Ishikawa (cell line): ENCODE measurements at regions not wholly inside any gene's neighbourhood (a gene's known extent, or its start where the extent isn't known, plus 50 kb on each side); places are given as distances from the start of the nearest gene placed in this dataset.

Experiments
- CEBPB ChIP-seq: IDR thresholded peaks from 2 replicates; pipeline ENCODE4 v1.6.1; 2012
- CREB1 ChIP-seq: IDR thresholded peaks from 2 replicates; pipeline ENCODE4 v1.6.1; 2012; ENCODE audit warnings: low read depth
- EGR1 ChIP-seq: IDR thresholded peaks from 2 replicates; pipeline ENCODE4 v1.6.1; 2012
- EP300 ChIP-seq: IDR thresholded peaks from 2 replicates; pipeline ENCODE4 v1.6.1; 2012; ENCODE audit warnings: borderline replicate concordance
- FOXM1 ChIP-seq: IDR thresholded peaks from 2 replicates; pipeline ENCODE4 v1.6.1; 2012; ENCODE audit warnings: low read depth, borderline replicate concordance
- NFIC ChIP-seq: IDR thresholded peaks from 2 replicates; pipeline ENCODE4 v1.6.1; 2012
- RAD21 ChIP-seq: IDR thresholded peaks from 2 replicates; pipeline ENCODE4 v1.6.1; 2012; ENCODE audit warnings: low read depth
- TAF1 ChIP-seq: IDR thresholded peaks from 2 replicates; pipeline ENCODE4 v1.6.1; 2012; ENCODE audit warnings: low read depth, mild to moderate bottlenecking
- TCF12 ChIP-seq: IDR thresholded peaks from 2 replicates; pipeline ENCODE4 v1.6.1; 2012; ENCODE audit warnings: low read depth
- TEAD4 ChIP-seq: IDR thresholded peaks from 2 replicates; pipeline ENCODE4 v1.6.1; 2012
- YY1 ChIP-seq: IDR thresholded peaks from 2 replicates; pipeline ENCODE4 v1.6.1; 2012; ENCODE audit warnings: low read depth
- ZBTB7A ChIP-seq: IDR thresholded peaks from 2 replicates; pipeline ENCODE4 v1.6.1; 2012; ENCODE audit warnings: low read depth
- TF ChIP-seq, protein P1 (sequence below): IDR thresholded peaks from 2 replicates; pipeline ENCODE4 v1.6.1; 2012
- TF ChIP-seq, protein P2 (sequence below): IDR thresholded peaks from 2 replicates; pipeline ENCODE4 v1.6.1; 2012; ENCODE audit warnings: low read depth, mild to moderate bottlenecking
- TF ChIP-seq, protein P3 (sequence below): IDR thresholded peaks from 2 replicates; pipeline ENCODE4 v1.6.1; 2012

DNA sequence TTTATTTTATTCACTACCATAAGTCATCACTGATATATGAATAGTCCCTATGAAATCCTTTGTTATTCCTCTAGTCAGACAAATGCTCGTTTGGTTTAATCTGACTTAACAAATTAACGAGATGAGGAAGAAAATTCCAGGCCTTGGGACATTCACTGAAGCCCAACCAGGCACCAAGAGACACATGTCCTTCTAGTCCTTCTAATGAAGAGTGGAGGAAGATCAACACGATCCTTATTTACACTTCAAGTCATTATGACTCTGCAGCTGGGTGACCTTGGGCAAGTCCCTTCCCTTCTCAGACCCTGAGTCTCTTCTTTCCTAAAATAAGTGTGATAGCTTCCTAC, 117.5 kb downstream of the CEBPB start:
- no peak for TF ChIP-seq TAF1
- no peak for TF ChIP-seq EP300
- TF ChIP-seq TCF12, result no peak
- TF ChIP-seq, protein P1, sequence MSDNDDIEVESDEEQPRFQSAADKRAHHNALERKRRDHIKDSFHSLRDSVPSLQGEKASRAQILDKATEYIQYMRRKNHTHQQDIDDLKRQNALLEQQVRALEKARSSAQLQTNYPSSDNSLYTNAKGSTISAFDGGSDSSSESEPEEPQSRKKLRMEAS, result no peak
- no peak for TF ChIP-seq NFIC
- TF ChIP-seq CREB1, result no peak
- no peak for TF ChIP-seq YY1
- TF ChIP-seq, protein P2, sequence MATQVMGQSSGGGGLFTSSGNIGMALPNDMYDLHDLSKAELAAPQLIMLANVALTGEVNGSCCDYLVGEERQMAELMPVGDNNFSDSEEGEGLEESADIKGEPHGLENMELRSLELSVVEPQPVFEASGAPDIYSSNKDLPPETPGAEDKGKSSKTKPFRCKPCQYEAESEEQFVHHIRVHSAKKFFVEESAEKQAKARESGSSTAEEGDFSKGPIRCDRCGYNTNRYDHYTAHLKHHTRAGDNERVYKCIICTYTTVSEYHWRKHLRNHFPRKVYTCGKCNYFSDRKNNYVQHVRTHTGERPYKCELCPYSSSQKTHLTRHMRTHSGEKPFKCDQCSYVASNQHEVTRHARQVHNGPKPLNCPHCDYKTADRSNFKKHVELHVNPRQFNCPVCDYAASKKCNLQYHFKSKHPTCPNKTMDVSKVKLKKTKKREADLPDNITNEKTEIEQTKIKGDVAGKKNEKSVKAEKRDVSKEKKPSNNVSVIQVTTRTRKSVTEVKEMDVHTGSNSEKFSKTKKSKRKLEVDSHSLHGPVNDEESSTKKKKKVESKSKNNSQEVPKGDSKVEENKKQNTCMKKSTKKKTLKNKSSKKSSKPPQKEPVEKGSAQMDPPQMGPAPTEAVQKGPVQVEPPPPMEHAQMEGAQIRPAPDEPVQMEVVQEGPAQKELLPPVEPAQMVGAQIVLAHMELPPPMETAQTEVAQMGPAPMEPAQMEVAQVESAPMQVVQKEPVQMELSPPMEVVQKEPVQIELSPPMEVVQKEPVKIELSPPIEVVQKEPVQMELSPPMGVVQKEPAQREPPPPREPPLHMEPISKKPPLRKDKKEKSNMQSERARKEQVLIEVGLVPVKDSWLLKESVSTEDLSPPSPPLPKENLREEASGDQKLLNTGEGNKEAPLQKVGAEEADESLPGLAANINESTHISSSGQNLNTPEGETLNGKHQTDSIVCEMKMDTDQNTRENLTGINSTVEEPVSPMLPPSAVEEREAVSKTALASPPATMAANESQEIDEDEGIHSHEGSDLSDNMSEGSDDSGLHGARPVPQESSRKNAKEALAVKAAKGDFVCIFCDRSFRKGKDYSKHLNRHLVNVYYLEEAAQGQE, result no peak

DNA sequence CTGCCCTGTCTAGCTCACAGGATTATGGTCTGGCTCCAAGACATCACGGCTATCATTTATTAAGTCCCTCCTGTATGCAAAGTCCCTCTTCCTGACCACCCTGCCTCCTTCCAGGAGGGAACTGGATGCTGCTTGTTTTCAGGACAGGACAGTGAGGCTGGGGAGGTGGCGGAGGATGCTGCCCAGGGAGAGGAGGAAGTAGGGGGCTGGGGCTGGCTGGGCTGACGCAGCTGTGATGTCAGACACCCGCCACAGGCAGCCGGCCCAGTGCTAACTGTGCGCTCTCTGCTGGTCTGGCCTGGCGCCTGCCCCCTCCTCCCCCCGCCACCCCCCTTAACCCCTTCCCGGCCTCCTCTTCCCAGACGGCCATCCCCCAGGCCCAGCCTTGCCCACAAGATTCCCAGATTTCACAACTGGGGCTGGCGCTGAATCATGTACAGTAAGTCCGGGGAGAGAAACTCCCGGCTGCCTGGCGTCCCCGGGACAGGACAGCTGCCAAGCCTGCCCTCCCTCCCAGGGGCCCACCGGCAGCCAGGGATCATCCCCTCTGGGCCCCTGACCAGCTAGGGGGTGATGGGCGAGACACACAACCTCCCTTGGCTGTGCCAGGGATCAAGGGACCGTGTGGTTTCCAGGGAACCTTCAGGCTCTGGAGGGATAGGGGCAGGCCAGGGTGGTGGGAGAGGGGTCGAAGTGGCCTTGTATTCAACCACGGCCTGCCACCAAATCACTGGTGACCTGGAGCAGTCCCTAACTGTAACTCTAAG, 118.1 kb downstream of the CEBPB start:
- TF ChIP-seq EP300 (no peak), FOXM1 (no peak), RAD21 (no peak), YY1 (no peak), TEAD4 (no peak), NFIC (no peak), CREB1 (no peak), CEBPB (no peak), TAF1 (no peak), TCF12 (no peak), EGR1 (no peak), ZBTB7A (no peak)
- TF ChIP-seq, protein P1, result no peak
- TF ChIP-seq, protein P3, sequence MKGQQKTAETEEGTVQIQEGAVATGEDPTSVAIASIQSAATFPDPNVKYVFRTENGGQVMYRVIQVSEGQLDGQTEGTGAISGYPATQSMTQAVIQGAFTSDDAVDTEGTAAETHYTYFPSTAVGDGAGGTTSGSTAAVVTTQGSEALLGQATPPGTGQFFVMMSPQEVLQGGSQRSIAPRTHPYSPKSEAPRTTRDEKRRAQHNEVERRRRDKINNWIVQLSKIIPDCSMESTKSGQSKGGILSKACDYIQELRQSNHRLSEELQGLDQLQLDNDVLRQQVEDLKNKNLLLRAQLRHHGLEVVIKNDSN, result no peak
- TF ChIP-seq, protein P2, result no peak

DNA sequence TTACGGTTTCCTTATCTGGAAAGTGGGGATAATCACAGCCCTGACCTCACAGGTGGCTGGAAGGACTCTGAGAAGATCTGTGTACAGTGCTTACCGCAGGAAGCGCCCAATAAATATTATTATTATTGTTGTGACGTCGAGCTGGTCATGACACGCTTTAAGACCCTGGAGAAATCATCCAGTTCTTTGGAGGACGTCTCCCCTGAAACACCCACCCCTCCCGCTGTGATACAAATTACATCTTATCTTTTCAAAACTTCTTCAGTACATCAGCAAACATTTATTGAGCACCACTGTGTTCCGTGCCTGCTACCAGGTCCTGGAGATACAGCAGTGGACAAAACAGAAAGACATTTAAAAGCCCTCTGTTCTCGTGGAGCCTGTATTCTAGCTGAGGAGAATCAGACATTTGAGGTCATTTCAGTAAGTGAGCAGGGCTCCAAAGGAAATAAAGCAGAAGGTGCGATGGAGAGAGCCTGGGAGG, 118.7 kb downstream of the CEBPB start:
- TF ChIP-seq CREB1, result no peak
- TF ChIP-seq, protein P1, result no peak
- TF ChIP-seq CEBPB, result no peak
- no peak for TF ChIP-seq TCF12
- TF ChIP-seq TEAD4, result no peak
- TF ChIP-seq EGR1, result no peak
- TF ChIP-seq, protein P2, result no peak

DNA sequence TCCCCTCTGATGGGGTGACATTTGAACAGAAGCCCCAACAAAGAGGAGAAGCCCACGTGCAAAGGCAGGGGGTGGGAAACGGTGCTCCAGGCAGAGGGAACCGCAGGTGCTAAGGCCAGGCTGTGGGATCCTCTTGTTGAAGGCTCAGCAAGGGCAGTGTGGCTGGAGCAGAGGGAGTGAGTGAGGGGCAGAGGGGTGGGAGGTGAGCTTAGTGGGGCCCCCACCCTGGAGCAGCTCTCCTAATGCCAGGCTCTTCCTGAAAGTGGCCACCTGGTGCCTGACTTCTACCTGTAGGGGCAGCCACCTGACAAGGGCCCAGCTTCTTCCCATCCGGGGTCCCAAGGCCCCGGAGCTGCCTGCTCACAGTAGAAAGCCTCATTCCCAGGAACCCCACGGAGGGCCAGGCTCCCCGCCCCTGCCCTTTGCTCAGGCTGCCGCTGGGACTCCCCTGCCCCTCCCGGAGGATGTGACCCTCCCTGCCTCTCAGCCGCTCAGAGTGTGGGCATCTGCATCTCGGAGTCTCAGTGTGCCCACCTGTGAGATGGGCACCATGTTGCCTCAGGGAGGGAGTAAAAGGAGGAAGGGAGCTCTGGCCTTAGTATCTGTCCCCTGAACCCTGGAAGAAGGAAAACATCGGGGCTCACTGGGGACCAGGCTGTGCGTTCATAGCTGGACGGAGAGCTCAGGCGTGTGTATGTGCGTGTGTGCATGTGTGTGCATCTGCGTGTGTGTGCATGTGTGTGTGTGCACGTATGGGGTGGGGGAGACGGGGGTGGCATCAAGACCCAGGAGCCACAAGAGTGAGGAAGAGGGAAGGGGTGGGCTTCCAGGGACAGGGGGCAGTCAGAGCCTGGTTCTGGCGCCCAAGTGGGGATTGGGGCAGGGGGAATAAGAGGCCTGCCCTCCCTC, 119.4 kb downstream of the CEBPB start:
- TF ChIP-seq, protein P2, result no peak
